ENCODE measurements at regions not wholly inside any gene's neighbourhood (a gene's known extent, or its start where the extent isn't known, plus 50 kb on each side); places are given as distances from the start of the nearest gene placed in this dataset.

GRCh38 chr4:182969651-182970279, 52.6 kb upstream of the DCTD start:
- DNase-seq, result peak; percentile 28

DNA sequence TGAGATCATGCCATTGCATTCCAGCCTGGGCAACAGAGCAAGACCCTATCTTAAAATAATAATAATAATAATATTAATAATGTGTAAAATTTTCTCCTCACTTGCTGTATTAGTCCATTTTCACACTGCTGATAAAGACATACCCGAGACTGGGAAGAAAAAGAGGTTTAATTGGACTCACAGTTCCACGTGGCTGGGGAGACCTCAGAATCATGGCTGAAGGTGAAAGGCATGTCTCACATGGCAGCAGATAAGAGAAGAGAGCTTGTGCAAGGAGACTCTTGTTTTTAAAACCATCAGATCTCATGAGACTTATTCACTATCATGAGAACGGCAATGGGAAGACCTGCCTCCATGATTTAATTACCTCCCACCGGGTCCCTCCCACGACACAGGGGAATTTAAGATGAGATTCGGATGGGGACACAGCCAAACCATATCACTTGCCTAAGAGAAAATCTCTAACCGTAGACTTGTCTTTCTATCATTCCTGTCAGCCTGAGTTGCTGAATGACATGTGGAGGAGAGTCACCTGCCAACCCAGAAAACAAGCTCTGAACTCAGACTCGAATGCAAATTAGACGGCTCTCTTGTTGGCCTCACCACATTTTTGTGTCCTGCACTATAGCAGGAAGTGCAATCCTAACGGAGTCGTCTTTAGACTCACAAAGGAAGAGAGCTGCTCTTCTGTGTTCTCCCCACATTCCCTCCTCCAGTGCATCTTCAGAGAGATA, 51.9 kb upstream of the DCTD start:
- peak; percentile 28 for DNase-seq

GRCh38 chr4:182967403-182967802, 50.2 kb upstream of the DCTD start:
- no peak for DNase-seq

Data from NCI-H2029 treated with DMSO at 0.1 percent for 48 hours (cell line).